Thymus (tissue), 11 donors: ENCODE measurements at regions not wholly inside any gene's neighbourhood (a gene's known extent, or its start where the extent isn't known, plus 50 kb on each side); places are given as distances from the start of the nearest gene placed in this dataset.

ENCODE experiments used
- DNase-seq, 9 donors: peaks; one replicate each; pipeline ENCODE4 v3.0.0-alpha.2; 2013; ENCODE audit warnings: low spot score in 9 of 9, low read depth in 6 of 9, missing footprints in 1 of 9
- H3K27ac ChIP-seq, 2 donors: one replicate each; pipeline ENCODE4 v1.5.1; 2013; ENCODE audit warnings: control low read depth in 1 of 2, low read depth in 1 of 2, low read length in 1 of 2, mild to moderate bottlenecking in 1 of 2, moderate library complexity in 1 of 2
- H3K27me3 ChIP-seq, 2 donors: one replicate each; pipeline ENCODE4 v1.5.1; 2013; ENCODE audit warnings: low read length in 1 of 2; ENCODE audit not compliant: control insufficient read depth in 2 of 2, insufficient read depth in 1 of 2
- H3K36me3 ChIP-seq, 2 donors: one replicate each; pipeline ENCODE4 v1.5.1; 2013; ENCODE audit warnings: low read length in 1 of 2, mild to moderate bottlenecking in 1 of 2, moderate library complexity in 1 of 2; ENCODE audit not compliant: control insufficient read depth in 2 of 2, insufficient read depth in 2 of 2
- H3K4me1 ChIP-seq, 2 donors: one replicate each; pipeline ENCODE4 v1.5.1; 2013; ENCODE audit warnings: low read length in 2 of 2; ENCODE audit not compliant: control insufficient read depth in 2 of 2, insufficient read depth in 2 of 2
- H3K4me3 ChIP-seq, 2 donors: one replicate each; pipeline ENCODE4 v1.5.1; 2013; ENCODE audit warnings: low read length in 2 of 2, control low read depth in 1 of 2, mild to moderate bottlenecking in 1 of 2
- H3K9me3 ChIP-seq, 2 donors: one replicate each; pipeline ENCODE4 v1.5.1; 2013; ENCODE audit warnings: low read length in 1 of 2, mild to moderate bottlenecking in 1 of 2; ENCODE audit not compliant: control insufficient read depth in 2 of 2, insufficient read depth in 1 of 2
- WGBS: extraction: QIAGEN DNeasy Blood & Tissue Kit; methylation state at CpG from one replicate; pipeline ENCODE4 v1.1.7; 2013; 5-methylcytosine and 5-hydroxymethylcytosine counted together
- donor health status: healthy.

GRCh38 chr10:4199196-4199595 is 414.2 kb upstream of the KLF6 start:
- H3K27me3 ChIP-seq, result no peaks in the 10 kb centered on the region
- H3K27ac ChIP-seq, result no peak overlapping the region
- WGBS, result 94% methylated on average over 2 of the region's 2 CpGs
- DNase-seq, result no peak
- H3K4me1 ChIP-seq, result peaks cover 0 to 13% of the 10 kb centered on the region in 2 donors
- no peaks in the 10 kb centered on the region for H3K9me3 ChIP-seq
- no peak overlapping the region for H3K4me3 ChIP-seq
- no peaks in the 10 kb centered on the region for H3K36me3 ChIP-seq

GRCh38 chr10:4198216-4198615 is 413.2 kb upstream of the KLF6 start:
- H3K36me3 ChIP-seq, result no peaks in the 10 kb centered on the region
- H3K4me1 ChIP-seq, result peaks cover 0 to 13% of the 10 kb centered on the region in 2 donors
- no peaks in the 10 kb centered on the region for H3K9me3 ChIP-seq
- no peak for DNase-seq
- H3K4me3 ChIP-seq, result no peak overlapping the region
- no peak overlapping the region for H3K27ac ChIP-seq
- H3K27me3 ChIP-seq, result no peaks in the 10 kb centered on the region
- 90% methylated on average over 5 of the region's 5 CpGs for WGBS

GRCh38 chr10:4197676-4198075 is 412.7 kb upstream of the KLF6 start:
- no peak for DNase-seq
- Histone ChIP-seq H3K27me3 (no peaks in the 10 kb centered on the region), H3K9me3 (no peaks in the 10 kb centered on the region), H3K36me3 (no peaks in the 10 kb centered on the region), H3K27ac (no peak overlapping the region), H3K4me1 (peaks cover 0 to 10% of the 10 kb centered on the region in 2 donors), H3K4me3 (no peak overlapping the region)

- H3K4me1 ChIP-seq, result peaks cover 0 to 2% of the 10 kb centered on the region in 2 donors
- no peak for DNase-seq
- no peak overlapping the region for H3K4me3 ChIP-seq
- 24% methylated on average over 2 of the region's 2 CpGs for WGBS
- no peaks in the 10 kb centered on the region for H3K36me3 ChIP-seq
- H3K27me3 ChIP-seq, result no peaks in the 10 kb centered on the region
- no peak overlapping the region for H3K27ac ChIP-seq
- no peaks in the 10 kb centered on the region for H3K9me3 ChIP-seq
Measured at GRCh38 chr10:4196771-4197390, 411.9 kb upstream of the KLF6 start.

- WGBS, result 98% methylated on average over 3 of the region's 3 CpGs
- no peaks in the 10 kb centered on the region for H3K9me3 ChIP-seq
- no peaks in the 10 kb centered on the region for H3K4me1 ChIP-seq
- H3K27ac ChIP-seq, result no peak overlapping the region
- H3K4me3 ChIP-seq, result no peak overlapping the region
- no peak for DNase-seq
- no peaks in the 10 kb centered on the region for H3K27me3 ChIP-seq
- no peaks in the 10 kb centered on the region for H3K36me3 ChIP-seq
Measured at GRCh38 chr10:4196183-4196582, 411.2 kb upstream of the KLF6 start.

GRCh38 chr10:4195213-4195612 is 410.2 kb upstream of the KLF6 start:
- H3K36me3 ChIP-seq, result no peaks in the 10 kb centered on the region
- H3K27me3 ChIP-seq, result no peaks in the 10 kb centered on the region
- H3K9me3 ChIP-seq, result no peaks in the 10 kb centered on the region
- no peak overlapping the region for H3K4me3 ChIP-seq
- no peak for DNase-seq
- H3K4me1 ChIP-seq, result no peaks in the 10 kb centered on the region
- H3K27ac ChIP-seq, result no peak overlapping the region
- 98% methylated on average over 14 of the region's 14 CpGs for WGBS

- no peaks in the 10 kb centered on the region for H3K4me1 ChIP-seq
- H3K4me3 ChIP-seq, result no peak overlapping the region
- no peaks in the 10 kb centered on the region for H3K9me3 ChIP-seq
- no peak overlapping the region for H3K27ac ChIP-seq
- 97% methylated on average over 7 of the region's 7 CpGs for WGBS
- no peaks in the 10 kb centered on the region for H3K27me3 ChIP-seq
- no peak for DNase-seq
- no peaks in the 10 kb centered on the region for H3K36me3 ChIP-seq
Measured at GRCh38 chr10:4194231-4194630, 409.2 kb upstream of the KLF6 start.

GRCh38 chr10:4191894-4192293 is 406.9 kb upstream of the KLF6 start:
- DNase-seq, result no peak
- H3K9me3 ChIP-seq, result peaks cover 0 to 7% of the 10 kb centered on the region in 2 donors
- H3K4me1 ChIP-seq, result peaks cover under 1 to 15% of the 10 kb centered on the region in 2 donors
- no peak overlapping the region for H3K4me3 ChIP-seq
- no peaks in the 10 kb centered on the region for H3K36me3 ChIP-seq
- WGBS, result 98% methylated on average over 4 of the region's 4 CpGs
- H3K27ac ChIP-seq, result no peak overlapping the region
- no peaks in the 10 kb centered on the region for H3K27me3 ChIP-seq

- Histone ChIP-seq H3K27me3 (no peaks in the 10 kb centered on the region), H3K36me3 (no peaks in the 10 kb centered on the region), H3K4me1 (peaks cover 6 to 21% of the 10 kb centered on the region in 2 donors), H3K4me3 (no peak overlapping the region), H3K9me3 (peaks cover 0 to 7% of the 10 kb centered on the region in 2 donors), H3K27ac (no peak overlapping the region)
- WGBS, result 94% methylated on average over 8 of the region's 8 CpGs
- DNase-seq, result no peak
Measured at GRCh38 chr10:4191354-4191753, 406.3 kb upstream of the KLF6 start.
